SK-N-SH (cell line): ENCODE measurements at regions not wholly inside any gene's neighbourhood (a gene's known extent, or its start where the extent isn't known, plus 50 kb on each side); places are given as distances from the start of the nearest gene placed in this dataset.
"Not testable (repeated sequence)": the region's sequence is repeated elsewhere in the genome, so short reads cannot be mapped to it uniquely, and the experiment has no call there.

ENCODE experiments used
- EZH2phosphoT487 ChIP-seq: fragments of 200-600 bp; sonication (generic); IDR thresholded peaks from 2 replicates; pipeline ENCODE4 v1.6.1; 2017; ENCODE audit warnings: low read depth, mixed run types, mild to moderate bottlenecking, antibody characterized with exemption, moderate library complexity, borderline replicate concordance
- FOXJ3 ChIP-seq: sonication (generic); formaldehyde crosslinking; IDR thresholded peaks from 2 replicates; pipeline ENCODE4 v1.5.1; 2020; ENCODE audit warnings: mild to moderate bottlenecking, missing genetic modification reagents
- GABPA ChIP-seq: IDR thresholded peaks from 2 replicates; pipeline ENCODE4 v1.4.0; 2012; ENCODE audit warnings: low read depth, mild to moderate bottlenecking
- POLR2AphosphoS5 ChIP-seq: IDR thresholded peaks from 2 replicates; pipeline ENCODE4 v1.6.1; 2012; ENCODE audit warnings: low read depth, low read length
- RFX5 ChIP-seq: IDR thresholded peaks from 2 replicates; pipeline ENCODE4 v1.6.1; 2012; ENCODE audit warnings: mild to moderate bottlenecking, improper control_type of control experiment, low read length
- SMC3 ChIP-seq: IDR thresholded peaks from 2 replicates; pipeline ENCODE4 v1.6.1; 2012; ENCODE audit warnings: low read depth, low read length, improper control_type of control experiment
- TF ChIP-seq, protein P1 (sequence below): IDR thresholded peaks from 2 replicates; pipeline ENCODE4 v1.4.0; 2012; ENCODE audit warnings: low read depth, borderline replicate concordance
- TF ChIP-seq, protein P2 (sequence below): fragments of 200-600 bp; sonication (generic); IDR thresholded peaks from 2 replicates; pipeline ENCODE4 v1.6.1; 2017; ENCODE audit warnings: antibody characterized with exemption, mild to moderate bottlenecking, moderate library complexity
- TF ChIP-seq, protein P3 (sequence below): fragments of 150-350 bp; IDR thresholded peaks from 2 replicates; pipeline ENCODE4 v1.6.1; 2017; ENCODE audit warnings: antibody characterized with exemption, low read length, low read depth, borderline replicate concordance
- TF ChIP-seq, protein P4 (sequence below): IDR thresholded peaks from 2 replicates; pipeline ENCODE4 v1.6.1; 2012; ENCODE audit warnings: mild to moderate bottlenecking, low read depth, low read length, moderate library complexity

DNA sequence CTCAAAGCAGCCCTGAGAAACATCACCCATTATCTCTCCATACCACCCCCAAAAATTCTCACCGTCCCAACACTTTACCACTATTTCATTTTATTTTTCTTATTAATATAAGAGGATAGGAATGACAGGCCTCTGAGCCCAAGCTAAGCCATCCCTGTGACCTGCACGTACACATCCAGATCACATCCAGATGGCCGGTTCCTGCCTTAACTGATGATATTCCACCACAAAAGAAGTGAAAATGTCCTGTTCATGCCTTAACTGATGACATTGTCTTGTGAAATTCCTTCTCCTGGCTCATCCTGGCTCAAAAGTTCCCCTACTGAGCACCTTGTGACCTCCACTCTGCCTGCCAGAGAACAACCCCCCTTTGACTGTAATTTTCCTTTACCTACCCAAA lies 1802.9 kb upstream of the PCDH20 start:
- TF ChIP-seq, protein P1, sequence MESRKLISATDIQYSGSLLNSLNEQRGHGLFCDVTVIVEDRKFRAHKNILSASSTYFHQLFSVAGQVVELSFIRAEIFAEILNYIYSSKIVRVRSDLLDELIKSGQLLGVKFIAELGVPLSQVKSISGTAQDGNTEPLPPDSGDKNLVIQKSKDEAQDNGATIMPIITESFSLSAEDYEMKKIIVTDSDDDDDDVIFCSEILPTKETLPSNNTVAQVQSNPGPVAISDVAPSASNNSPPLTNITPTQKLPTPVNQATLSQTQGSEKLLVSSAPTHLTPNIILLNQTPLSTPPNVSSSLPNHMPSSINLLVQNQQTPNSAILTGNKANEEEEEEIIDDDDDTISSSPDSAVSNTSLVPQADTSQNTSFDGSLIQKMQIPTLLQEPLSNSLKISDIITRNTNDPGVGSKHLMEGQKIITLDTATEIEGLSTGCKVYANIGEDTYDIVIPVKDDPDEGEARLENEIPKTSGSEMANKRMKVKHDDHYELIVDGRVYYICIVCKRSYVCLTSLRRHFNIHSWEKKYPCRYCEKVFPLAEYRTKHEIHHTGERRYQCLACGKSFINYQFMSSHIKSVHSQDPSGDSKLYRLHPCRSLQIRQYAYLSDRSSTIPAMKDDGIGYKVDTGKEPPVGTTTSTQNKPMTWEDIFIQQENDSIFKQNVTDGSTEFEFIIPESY: not testable (repeated sequence)
- TF ChIP-seq, protein P2, sequence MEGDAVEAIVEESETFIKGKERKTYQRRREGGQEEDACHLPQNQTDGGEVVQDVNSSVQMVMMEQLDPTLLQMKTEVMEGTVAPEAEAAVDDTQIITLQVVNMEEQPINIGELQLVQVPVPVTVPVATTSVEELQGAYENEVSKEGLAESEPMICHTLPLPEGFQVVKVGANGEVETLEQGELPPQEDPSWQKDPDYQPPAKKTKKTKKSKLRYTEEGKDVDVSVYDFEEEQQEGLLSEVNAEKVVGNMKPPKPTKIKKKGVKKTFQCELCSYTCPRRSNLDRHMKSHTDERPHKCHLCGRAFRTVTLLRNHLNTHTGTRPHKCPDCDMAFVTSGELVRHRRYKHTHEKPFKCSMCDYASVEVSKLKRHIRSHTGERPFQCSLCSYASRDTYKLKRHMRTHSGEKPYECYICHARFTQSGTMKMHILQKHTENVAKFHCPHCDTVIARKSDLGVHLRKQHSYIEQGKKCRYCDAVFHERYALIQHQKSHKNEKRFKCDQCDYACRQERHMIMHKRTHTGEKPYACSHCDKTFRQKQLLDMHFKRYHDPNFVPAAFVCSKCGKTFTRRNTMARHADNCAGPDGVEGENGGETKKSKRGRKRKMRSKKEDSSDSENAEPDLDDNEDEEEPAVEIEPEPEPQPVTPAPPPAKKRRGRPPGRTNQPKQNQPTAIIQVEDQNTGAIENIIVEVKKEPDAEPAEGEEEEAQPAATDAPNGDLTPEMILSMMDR: not testable (repeated sequence)
- not testable (repeated sequence) for TF ChIP-seq SMC3; EZH2phosphoT487; POLR2AphosphoS5; RFX5; FOXJ3 (CRISPR knock-in tag); GABPA
- TF ChIP-seq, protein P3, sequence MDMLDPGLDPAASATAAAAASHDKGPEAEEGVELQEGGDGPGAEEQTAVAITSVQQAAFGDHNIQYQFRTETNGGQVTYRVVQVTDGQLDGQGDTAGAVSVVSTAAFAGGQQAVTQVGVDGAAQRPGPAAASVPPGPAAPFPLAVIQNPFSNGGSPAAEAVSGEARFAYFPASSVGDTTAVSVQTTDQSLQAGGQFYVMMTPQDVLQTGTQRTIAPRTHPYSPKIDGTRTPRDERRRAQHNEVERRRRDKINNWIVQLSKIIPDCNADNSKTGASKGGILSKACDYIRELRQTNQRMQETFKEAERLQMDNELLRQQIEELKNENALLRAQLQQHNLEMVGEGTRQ: not testable (repeated sequence)
- TF ChIP-seq, protein P4, sequence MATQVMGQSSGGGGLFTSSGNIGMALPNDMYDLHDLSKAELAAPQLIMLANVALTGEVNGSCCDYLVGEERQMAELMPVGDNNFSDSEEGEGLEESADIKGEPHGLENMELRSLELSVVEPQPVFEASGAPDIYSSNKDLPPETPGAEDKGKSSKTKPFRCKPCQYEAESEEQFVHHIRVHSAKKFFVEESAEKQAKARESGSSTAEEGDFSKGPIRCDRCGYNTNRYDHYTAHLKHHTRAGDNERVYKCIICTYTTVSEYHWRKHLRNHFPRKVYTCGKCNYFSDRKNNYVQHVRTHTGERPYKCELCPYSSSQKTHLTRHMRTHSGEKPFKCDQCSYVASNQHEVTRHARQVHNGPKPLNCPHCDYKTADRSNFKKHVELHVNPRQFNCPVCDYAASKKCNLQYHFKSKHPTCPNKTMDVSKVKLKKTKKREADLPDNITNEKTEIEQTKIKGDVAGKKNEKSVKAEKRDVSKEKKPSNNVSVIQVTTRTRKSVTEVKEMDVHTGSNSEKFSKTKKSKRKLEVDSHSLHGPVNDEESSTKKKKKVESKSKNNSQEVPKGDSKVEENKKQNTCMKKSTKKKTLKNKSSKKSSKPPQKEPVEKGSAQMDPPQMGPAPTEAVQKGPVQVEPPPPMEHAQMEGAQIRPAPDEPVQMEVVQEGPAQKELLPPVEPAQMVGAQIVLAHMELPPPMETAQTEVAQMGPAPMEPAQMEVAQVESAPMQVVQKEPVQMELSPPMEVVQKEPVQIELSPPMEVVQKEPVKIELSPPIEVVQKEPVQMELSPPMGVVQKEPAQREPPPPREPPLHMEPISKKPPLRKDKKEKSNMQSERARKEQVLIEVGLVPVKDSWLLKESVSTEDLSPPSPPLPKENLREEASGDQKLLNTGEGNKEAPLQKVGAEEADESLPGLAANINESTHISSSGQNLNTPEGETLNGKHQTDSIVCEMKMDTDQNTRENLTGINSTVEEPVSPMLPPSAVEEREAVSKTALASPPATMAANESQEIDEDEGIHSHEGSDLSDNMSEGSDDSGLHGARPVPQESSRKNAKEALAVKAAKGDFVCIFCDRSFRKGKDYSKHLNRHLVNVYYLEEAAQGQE: not testable (repeated sequence)
